Retinal pigment epithelial cell (primary cell): ENCODE measurements at regions not wholly inside any gene's neighbourhood (a gene's known extent, or its start where the extent isn't known, plus 50 kb on each side); places are given as distances from the start of the nearest gene placed in this dataset.

Source experiments
- DNase-seq: peaks from one replicate; pipeline ENCODE4 v3.0.0-alpha.2; 2010; ENCODE audit warnings: low read depth
- H3K4me3 ChIP-seq: 2 replicates; pipeline ENCODE4 v1.5.1; 2011; ENCODE audit warnings: mild to moderate bottlenecking, low read length, control low read depth, moderate library complexity
- TF ChIP-seq, protein P1 (sequence below): conservative IDR thresholded peaks from 2 replicates; pipeline ENCODE4 v1.5.1; 2011; ENCODE audit warnings: low read depth, low read length, control low read depth, inconsistent platforms

- no peak overlapping the region for H3K4me3 ChIP-seq
- TF ChIP-seq, protein P1, sequence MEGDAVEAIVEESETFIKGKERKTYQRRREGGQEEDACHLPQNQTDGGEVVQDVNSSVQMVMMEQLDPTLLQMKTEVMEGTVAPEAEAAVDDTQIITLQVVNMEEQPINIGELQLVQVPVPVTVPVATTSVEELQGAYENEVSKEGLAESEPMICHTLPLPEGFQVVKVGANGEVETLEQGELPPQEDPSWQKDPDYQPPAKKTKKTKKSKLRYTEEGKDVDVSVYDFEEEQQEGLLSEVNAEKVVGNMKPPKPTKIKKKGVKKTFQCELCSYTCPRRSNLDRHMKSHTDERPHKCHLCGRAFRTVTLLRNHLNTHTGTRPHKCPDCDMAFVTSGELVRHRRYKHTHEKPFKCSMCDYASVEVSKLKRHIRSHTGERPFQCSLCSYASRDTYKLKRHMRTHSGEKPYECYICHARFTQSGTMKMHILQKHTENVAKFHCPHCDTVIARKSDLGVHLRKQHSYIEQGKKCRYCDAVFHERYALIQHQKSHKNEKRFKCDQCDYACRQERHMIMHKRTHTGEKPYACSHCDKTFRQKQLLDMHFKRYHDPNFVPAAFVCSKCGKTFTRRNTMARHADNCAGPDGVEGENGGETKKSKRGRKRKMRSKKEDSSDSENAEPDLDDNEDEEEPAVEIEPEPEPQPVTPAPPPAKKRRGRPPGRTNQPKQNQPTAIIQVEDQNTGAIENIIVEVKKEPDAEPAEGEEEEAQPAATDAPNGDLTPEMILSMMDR, result no peak
- DNase-seq, result no peak
Measured at GRCh38 chrX:95218976-95219375, 1465.7 kb upstream of the DIAPH2 start.

- TF ChIP-seq, protein P1, result no peak
- no peak overlapping the region for H3K4me3 ChIP-seq
- no peak for DNase-seq
Measured at GRCh38 chrX:95248386-95248785, 1436.3 kb upstream of the DIAPH2 start.

DNA sequence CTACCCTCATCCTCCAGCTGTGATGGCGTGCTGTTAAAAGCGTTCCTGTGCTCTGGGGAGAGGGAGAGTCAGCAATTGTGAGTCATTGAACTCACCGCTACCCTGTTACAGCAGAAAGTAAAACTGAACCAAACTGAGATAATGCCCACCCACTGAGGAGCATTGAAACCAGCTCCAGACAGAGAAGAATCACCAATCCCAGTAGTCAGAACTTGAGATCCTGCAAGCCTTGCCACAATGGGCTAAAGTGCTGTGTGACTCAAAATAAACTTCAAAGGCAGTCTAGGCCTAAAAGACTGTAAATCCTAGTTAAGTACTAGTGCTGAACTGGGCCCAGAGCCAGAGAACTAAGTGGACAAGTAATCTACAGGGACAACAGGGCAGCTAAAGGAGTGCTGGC is 1394.2 kb upstream of the DIAPH2 start:
- TF ChIP-seq, protein P1, result no peak

GRCh38 chrX:95291561-95291960 is 1393.1 kb upstream of the DIAPH2 start:
- no peak for DNase-seq
- TF ChIP-seq, protein P1, result no peak
- no peak overlapping the region for H3K4me3 ChIP-seq

More for the DNA sequence above, 1394.2 kb upstream of the DIAPH2 start:
- no peak overlapping the region for H3K4me3 ChIP-seq
- DNase-seq, result no peak

GRCh38 chrX:95318882-95319281 is 1365.8 kb upstream of the DIAPH2 start:
- no peak for DNase-seq
- no peak overlapping the region for H3K4me3 ChIP-seq
- TF ChIP-seq, protein P1, result peak; percentile 23

DNA sequence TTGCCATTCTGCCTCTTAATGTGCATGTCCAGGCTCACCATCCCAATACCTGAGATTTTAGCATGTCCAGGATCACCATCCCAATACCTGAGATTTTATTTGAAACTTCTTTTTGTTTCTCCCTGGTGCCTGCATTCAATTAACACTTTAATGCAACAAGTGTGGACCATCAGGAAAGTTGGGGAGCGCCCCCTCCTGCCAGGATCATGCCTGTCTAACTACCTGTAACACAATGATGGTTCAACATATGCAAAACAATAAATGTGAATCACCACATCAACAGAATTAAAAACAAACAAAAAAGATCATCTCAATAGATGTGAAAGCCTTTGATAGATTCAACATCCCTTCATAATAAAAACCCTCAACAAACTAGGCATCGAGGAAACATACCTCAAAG is 1359.5 kb upstream of the DIAPH2 start:
- no peak for DNase-seq
- TF ChIP-seq, protein P1, result no peak
- H3K4me3 ChIP-seq, result no peak overlapping the region

DNA sequence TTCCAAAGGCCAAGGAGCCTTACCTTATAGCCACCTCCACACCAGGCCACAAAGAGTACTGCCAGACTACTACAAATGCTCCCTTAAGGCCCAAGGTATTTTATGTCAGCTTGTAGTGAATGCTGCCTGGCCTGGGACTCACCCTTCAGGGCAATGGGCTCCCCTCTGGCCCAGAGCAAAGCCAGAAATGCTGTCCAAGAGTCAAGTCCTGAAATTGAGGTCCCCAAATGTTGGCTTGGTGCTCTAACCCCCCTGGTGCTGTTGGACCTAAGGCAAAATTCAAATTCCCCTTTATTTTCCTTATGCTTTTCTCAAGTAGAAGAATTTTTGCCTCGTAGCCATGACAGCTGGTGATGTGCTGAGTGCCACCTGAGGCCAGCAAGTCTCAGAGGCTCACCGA is 1354.3 kb upstream of the DIAPH2 start:
- no peak overlapping the region for H3K4me3 ChIP-seq
- no peak for DNase-seq
- TF ChIP-seq, protein P1, result no peak
